ENCODE measurements at regions not wholly inside any gene's neighbourhood (a gene's known extent, or its start where the extent isn't known, plus 50 kb on each side); places are given as distances from the start of the nearest gene placed in this dataset.

GRCh38 chr4:166341992-166342391, 469.0 kb downstream of the TLL1 start:
- H3K27me3 ChIP-seq (ENCODE audit: insufficient read depth, low read length): no peaks in the 10 kb centered on the region
- no peaks in the 10 kb centered on the region for H4K20me1 ChIP-seq (ENCODE audit: insufficient read depth)
- H3K9me2 ChIP-seq (ENCODE audit: insufficient read depth): no peaks in the 10 kb centered on the region
- H3K4me1 ChIP-seq (ENCODE audit: control insufficient read depth in 1 of 2, insufficient read depth in 2 of 2, low read length in 2 of 2): no peaks in the 10 kb centered on the region
- no peak overlapping the region for H3K9ac ChIP-seq (ENCODE audit: low read length)
- intact Hi-C loops (cut with micrococcal nuclease): no loop called here
- H3K9me3 ChIP-seq (ENCODE audit: control insufficient read depth in 1 of 2, insufficient read depth in 1 of 2, low read depth in 1 of 2, low read length in 2 of 2): no peaks in the 10 kb centered on the region
- TF ChIP-seq ZFX (IDR thresholded peaks at IDR 0.05) (no peak), SRF (IDR thresholded peaks at IDR 0.05; ENCODE audit: low read depth) (no peak)
- no peak overlapping the region for H3K27ac ChIP-seq (ENCODE audit: low read depth, low read length)
- ChIA-PET POLR2A (no interaction called here), RAD21 (ENCODE audit: low non-redundant PET in 1 of 2, low total read pairs in 2 of 2, uncharacterized antibody in 2 of 2, unreplicated experiment in 2 of 2) (no interaction called here), CTCF (no interaction called here)
- no peaks in the 10 kb centered on the region for H3K79me2 ChIP-seq (ENCODE audit: insufficient read depth, low read length)
- no peaks in the 10 kb centered on the region for H3K36me3 ChIP-seq (ENCODE audit: control insufficient read depth in 1 of 2, insufficient read depth in 2 of 2, low read length in 2 of 2)
- no peak overlapping the region for H2AFZ ChIP-seq (ENCODE audit: low read depth, low read length, poor library complexity, severe bottlenecking)
- ATAC-seq: no peak
- DNase-seq (ENCODE audit: low read depth, low spot score): no peak
- no peak overlapping the region for H3K4me2 ChIP-seq (ENCODE audit: low read length)
- H3K4me3 ChIP-seq (replicated peaks in 1 of 2; ENCODE audit: low read depth in 1 of 2, low read length in 2 of 2): no peak overlapping the region
- BruUV-seq (replicated peaks): no TSS peak

GRCh38 chr4:166363198-166363597, 490.2 kb downstream of the TLL1 start:
- BruUV-seq (replicated peaks): no TSS peak
- intact Hi-C loops (cut with micrococcal nuclease): no loop called here
- DNase-seq (ENCODE audit: low read depth, low spot score): no peak
- H3K79me2 ChIP-seq (ENCODE audit: insufficient read depth, low read length): no peaks in the 10 kb centered on the region
- ChIA-PET POLR2A (no interaction called here), RAD21 (ENCODE audit: low non-redundant PET in 1 of 2, low total read pairs in 2 of 2, uncharacterized antibody in 2 of 2, unreplicated experiment in 2 of 2) (no interaction called here), CTCF (no interaction called here)
- TF ChIP-seq YY1 (IDR thresholded peaks at IDR 0.05; ENCODE audit: extremely low read depth, insufficient replicate concordance, low read depth, low read length): no peak
- TF ChIP-seq SP1 (IDR thresholded peaks at IDR 0.05; ENCODE audit: low read depth): no peak
- TF ChIP-seq POLR2AphosphoS5 (IDR thresholded peaks at IDR 0.05; ENCODE audit: low read depth, low read length): no peak
- no peak for TF ChIP-seq EZH2 (IDR thresholded peaks at IDR 0.05)
- TF ChIP-seq RAD21 (IDR thresholded peaks at IDR 0.05; ENCODE audit: low read depth): no peak
- no peak for TF ChIP-seq EGR1 (IDR thresholded peaks at IDR 0.05; ENCODE audit: low read depth)
- no peak for TF ChIP-seq SRF (IDR thresholded peaks at IDR 0.05; ENCODE audit: low read depth)
- TF ChIP-seq, protein P1, sequence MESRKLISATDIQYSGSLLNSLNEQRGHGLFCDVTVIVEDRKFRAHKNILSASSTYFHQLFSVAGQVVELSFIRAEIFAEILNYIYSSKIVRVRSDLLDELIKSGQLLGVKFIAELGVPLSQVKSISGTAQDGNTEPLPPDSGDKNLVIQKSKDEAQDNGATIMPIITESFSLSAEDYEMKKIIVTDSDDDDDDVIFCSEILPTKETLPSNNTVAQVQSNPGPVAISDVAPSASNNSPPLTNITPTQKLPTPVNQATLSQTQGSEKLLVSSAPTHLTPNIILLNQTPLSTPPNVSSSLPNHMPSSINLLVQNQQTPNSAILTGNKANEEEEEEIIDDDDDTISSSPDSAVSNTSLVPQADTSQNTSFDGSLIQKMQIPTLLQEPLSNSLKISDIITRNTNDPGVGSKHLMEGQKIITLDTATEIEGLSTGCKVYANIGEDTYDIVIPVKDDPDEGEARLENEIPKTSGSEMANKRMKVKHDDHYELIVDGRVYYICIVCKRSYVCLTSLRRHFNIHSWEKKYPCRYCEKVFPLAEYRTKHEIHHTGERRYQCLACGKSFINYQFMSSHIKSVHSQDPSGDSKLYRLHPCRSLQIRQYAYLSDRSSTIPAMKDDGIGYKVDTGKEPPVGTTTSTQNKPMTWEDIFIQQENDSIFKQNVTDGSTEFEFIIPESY (IDR thresholded peaks at IDR 0.05; ENCODE audit: extremely low read depth, insufficient replicate concordance, low read length): no peak
- TF ChIP-seq, protein P2, sequence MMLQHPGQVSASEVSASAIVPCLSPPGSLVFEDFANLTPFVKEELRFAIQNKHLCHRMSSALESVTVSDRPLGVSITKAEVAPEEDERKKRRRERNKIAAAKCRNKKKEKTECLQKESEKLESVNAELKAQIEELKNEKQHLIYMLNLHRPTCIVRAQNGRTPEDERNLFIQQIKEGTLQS (IDR thresholded peaks at IDR 0.05): no peak
- no peak for TF ChIP-seq ZFX (IDR thresholded peaks at IDR 0.05)
- no peak for TF ChIP-seq EZH2phosphoT487 (IDR thresholded peaks at IDR 0.05; ENCODE audit: borderline replicate concordance)
- no peak for TF ChIP-seq ELF1 (IDR thresholded peaks at IDR 0.05; ENCODE audit: borderline replicate concordance, low read depth)
- no peak overlapping the region for H3K27ac ChIP-seq (ENCODE audit: low read depth, low read length)
- 0 out of 4 replicates have a peak, but pooled peaks cover 0 to 3% of the 10 kb centered on the region in 2 experiments for H3K9me3 ChIP-seq (ENCODE audit: control insufficient read depth in 1 of 2, insufficient read depth in 1 of 2, low read depth in 1 of 2, low read length in 2 of 2)
- H3K4me3 ChIP-seq (replicated peaks in 1 of 2; ENCODE audit: low read depth in 1 of 2, low read length in 2 of 2): no peak overlapping the region
- no peaks in the 10 kb centered on the region for H3K27me3 ChIP-seq (ENCODE audit: insufficient read depth, low read length)
- ATAC-seq: no peak
- H3K36me3 ChIP-seq (ENCODE audit: control insufficient read depth in 1 of 2, insufficient read depth in 2 of 2, low read length in 2 of 2): no peaks in the 10 kb centered on the region
- H2AFZ ChIP-seq (ENCODE audit: low read depth, low read length, poor library complexity, severe bottlenecking): no peak overlapping the region
- H3K4me1 ChIP-seq (ENCODE audit: control insufficient read depth in 1 of 2, insufficient read depth in 2 of 2, low read length in 2 of 2): no peaks in the 10 kb centered on the region
- H3K9me2 ChIP-seq (ENCODE audit: insufficient read depth): no peaks in the 10 kb centered on the region
- H4K20me1 ChIP-seq (ENCODE audit: insufficient read depth): no peaks in the 10 kb centered on the region
- H3K9ac ChIP-seq (ENCODE audit: low read length): no peak overlapping the region
- no peak overlapping the region for H3K4me2 ChIP-seq (ENCODE audit: low read length)

All from HCT116 (cell line).